GM21723 (cell line): ENCODE measurements at regions not wholly inside any gene's neighbourhood (a gene's known extent, or its start where the extent isn't known, plus 50 kb on each side); places are given as distances from the start of the nearest gene placed in this dataset.

Experiments
- ATAC-seq: cut with Tn5 transposase; IDR thresholded peaks from one replicate; pipeline ENCODE4 v1.9.1; 2021; ENCODE audit warnings: mild to moderate bottlenecking, moderate library complexity; ENCODE audit not compliant: unreplicated experiment

DNA sequence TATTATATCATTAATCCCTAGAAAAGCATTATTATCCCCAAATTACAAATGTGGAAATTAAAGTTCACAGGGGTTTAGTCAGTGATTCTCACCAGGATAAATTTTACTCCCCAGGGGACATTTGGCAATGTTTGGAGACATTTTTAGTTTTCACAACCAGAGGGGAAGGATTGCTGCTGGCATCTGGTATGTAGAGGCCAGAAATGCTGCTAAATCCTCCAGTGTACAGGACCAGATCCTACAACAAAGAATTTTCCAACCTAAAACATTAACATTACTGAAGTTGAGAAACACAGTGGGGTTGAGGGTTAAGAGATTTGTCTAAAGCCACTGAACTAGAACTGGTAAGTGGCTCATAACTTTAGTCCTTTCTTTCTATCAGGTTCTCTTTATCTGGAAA is 162.0 kb upstream of the SYT6 start:
- no peak for ATAC-seq

- no peak for ATAC-seq
Measured at GRCh38 chr1:114314576-114314975, 160.9 kb upstream of the SYT6 start.

DNA sequence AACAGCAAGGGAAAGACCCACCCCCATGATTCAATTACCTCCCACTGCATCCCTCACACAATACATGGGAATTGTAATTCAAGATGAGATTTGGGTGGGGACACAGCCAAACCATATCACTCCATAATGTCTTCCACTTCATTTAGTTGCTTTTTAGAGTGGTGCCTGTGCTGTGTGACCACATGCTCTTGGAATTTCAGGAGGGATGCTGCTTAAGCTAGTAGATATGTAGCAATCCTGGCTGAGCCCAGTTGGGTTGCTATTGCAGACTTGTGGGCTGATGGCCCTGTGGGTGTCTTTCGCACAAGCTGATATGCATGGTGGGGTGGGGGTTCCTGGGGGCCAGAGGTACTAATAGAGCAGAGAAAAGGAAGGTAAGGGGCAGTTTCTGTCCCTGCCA is 160.4 kb upstream of the SYT6 start:
- no peak for ATAC-seq

DNA sequence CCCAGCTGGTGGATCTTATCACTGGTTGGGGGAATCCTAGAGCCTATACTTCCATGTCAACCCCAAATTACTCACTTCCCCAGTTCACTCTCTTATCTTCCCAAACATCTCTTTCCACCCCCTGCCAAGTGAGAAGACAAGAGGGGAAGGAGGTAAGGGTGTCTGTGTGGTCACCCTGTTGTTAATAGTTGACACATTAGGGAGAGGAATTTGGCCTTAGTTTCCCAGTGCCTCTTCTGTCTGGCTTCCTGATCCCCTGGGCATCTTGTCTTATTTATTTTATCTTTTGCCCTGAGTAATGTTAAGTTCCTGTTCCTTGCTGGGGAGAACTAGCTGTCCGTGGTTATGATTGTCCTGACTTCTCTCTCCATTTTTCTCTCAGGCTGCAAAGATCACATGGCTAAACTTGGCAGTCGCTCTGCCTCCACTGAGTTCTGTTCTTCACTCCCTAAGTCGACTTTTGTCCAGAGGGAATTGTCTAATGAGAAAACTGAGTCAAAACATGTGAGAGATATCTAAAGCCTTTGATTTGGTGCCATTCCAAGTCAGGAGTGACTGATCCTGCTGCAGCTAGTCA is 157.1 kb upstream of the SYT6 start:
- ATAC-seq: no peak

DNA sequence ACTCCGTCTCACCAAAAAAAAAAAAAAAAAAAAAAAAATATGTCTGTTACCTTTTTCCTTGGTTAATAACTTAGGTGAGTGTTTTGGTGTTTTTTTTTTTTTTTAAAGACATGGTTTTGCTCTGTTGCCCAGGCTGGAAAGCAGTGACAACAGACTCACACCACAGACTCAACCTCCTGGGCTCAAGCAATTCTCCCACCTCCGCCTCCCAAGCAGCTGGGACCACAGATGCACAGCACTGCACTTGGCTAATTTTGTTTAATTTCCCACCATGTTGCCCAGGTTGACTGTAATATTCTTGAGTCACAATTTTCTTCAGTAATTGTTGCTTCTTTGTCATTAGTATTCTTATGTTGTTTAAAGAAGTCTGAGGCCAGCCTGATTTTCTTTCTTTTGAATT is 149.2 kb upstream of the SYT6 start:
- no peak for ATAC-seq

DNA sequence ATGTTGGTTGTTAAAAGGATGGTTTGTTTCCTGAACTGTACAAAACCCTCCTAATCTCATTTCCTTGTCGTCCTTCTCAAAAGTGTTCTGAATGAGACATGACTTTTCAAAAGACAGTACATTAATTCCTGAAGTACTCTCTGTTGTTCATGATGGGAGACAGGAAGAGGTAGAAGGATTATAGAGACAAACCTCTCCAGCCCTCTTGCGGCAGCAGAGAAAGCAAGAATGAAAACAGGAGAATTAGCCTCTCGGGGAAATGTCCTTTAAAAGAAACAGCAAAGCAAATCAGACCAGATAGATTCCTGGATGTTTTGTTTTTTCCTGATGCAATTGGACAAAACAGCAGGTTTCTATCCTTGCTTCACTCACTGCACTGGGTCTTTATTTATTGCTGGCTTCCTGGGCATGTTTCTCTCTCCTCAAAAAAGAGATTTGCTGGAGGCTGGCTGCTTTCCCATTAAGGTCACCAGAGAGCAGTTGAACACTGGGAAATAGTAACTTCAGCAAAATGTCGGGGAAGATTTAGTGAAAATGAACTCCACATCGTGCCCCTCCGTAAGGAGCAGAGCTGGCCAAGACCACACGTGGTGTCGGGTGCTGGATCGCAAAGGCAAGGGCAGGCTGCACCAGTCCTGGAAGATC is 145.8 kb upstream of the SYT6 start:
- ATAC-seq: no peak

DNA sequence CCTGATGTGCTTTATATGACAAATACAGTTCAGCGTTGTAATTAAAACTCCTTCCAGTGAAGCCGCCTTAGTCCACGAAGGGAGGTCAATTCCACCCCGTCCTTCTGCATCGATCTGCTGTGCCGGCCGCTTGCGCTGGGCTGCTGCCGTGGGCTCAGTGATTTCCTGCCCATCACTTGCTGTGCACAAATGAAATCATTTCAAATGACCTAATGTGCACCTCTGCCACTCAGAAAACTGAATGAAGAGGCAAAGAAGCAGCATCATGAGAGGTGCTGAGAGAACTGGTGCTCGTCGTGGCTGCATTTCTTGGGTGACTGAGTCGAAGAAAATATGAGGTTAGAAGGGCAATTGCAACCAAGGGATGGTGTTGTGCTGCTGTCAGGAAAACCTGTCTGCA is 144.3 kb upstream of the SYT6 start:
- ATAC-seq: no peak

DNA sequence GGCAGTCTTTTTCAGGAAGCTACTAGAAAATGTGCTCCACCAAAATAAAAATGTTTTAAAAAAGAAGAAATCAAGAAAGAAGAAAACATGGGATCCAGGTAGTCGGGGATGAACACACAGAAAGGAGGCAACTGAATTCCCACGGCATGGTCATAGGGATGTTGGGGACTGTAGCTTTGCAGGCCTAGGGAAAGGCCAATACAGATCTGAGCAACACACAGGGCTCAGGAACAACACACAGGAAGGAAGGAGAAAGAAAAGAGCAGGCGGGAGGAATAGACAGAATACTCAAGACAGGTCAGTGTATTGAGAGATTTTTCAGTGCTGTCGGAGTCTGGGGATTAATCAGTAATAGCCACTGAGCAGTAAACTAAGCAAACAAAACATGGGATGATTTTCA is 142.7 kb upstream of the SYT6 start:
- no peak for ATAC-seq

DNA sequence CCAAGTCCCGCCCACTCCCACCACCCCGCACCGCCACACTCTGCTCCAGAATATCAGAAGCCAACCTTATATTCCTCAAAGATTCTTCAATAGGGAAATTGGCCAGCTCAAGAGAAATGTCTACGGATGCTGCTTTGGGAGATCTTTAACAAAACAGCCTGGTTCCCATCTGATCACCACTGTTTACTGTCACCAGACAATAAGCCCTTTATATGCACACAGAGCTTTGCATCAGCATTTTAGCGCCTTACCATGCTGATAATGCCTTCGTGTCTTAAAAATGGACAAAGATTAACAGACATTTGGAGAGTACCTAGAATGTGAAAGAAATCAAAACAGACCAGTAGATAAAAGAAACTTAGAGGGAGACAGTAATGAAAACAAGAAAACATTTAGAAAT is 141.7 kb upstream of the SYT6 start:
- no peak for ATAC-seq

DNA sequence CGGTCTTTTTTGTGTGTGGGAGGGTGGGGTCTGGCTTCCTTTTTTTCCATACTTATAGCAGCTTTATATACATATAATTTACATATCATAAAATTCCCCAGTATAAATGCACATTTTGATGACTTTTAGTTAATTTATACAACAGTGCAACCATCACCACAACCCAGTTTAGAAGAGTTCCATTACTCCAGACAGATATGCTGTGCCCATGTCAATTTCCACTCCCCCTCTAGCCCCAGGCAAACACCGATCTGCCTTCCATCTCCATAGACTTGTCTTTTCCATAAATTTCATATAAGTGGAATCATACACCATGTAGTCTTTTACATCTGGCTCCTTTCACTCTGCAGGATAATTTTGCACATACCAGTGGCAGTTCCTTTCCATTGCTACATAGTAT is 139.2 kb upstream of the SYT6 start:
- no peak for ATAC-seq

DNA sequence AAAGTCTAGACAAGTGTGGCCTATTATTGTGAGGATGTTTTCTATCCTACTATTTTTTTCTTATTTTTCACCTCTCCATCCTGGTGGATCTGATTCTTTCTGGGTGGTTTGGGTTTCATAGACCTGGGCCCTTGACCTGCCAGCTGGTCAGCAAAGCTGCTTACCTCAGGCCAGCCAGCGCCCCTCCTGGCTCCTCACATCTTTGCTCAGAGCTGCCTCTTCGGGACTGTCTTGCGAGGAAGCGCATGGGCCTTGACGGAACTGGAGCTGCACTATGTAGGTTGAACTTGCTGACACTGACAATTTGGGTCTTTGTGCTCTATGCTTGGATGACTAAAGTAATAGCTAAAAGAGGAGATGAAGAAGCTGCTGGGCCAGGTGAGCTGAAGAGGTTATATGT is 138.5 kb upstream of the SYT6 start:
- ATAC-seq: no peak

DNA sequence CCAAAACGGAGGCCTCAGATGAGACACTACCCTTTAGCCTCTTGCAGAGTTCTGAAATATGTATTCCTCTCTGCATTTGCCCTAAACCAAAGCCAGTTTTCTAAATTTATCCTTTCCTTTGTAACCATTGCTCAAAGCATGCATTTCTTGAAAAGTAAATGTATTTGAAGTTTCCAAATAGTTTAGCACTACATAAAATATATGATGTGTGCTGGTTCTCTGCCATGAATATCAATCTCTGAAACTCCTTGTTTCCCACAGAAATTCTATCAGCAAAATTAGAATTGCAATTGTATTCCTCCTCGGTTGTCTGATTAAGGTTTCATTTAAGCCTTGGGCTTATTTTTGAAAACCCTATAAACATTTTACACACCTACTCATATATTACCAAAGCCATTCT is 137.1 kb upstream of the SYT6 start:
- no peak for ATAC-seq

GRCh38 chr1:114290341-114290740 is 136.7 kb upstream of the SYT6 start:
- ATAC-seq: no peak

DNA sequence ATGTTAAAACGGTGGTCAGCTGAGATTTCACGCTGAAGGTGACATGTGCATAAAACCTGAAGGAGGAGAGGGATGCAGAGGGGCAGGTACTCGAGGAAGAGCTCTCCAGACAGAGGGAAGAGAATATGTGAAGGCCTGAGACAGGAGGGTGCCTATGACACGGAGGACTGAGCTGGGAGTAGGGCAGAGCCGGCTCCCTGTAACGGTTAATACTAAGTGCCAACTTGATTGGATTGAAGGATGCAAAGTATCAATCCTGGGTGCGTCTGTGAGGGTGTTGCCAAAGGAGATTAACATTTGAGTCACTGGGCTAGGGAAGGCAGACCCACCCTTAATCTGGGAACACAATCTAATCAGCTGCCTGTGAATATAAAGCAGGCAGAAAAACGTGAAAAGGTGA is 136.2 kb upstream of the SYT6 start:
- no peak for ATAC-seq

GRCh38 chr1:114289306-114289705 is 135.6 kb upstream of the SYT6 start:
- no peak for ATAC-seq

- no peak for ATAC-seq
Measured at GRCh38 chr1:114286960-114287359, 133.3 kb upstream of the SYT6 start.

GRCh38 chr1:114286179-114286578 is 132.5 kb upstream of the SYT6 start:
- no peak for ATAC-seq

GRCh38 chr1:114282751-114283403 is 129.2 kb upstream of the SYT6 start:
- ATAC-seq: peak; percentile 91

- no peak for ATAC-seq
Measured at GRCh38 chr1:114278911-114279310, 125.2 kb upstream of the SYT6 start.

- ATAC-seq: no peak
Measured at GRCh38 chr1:114278430-114278829, 124.8 kb upstream of the SYT6 start.

DNA sequence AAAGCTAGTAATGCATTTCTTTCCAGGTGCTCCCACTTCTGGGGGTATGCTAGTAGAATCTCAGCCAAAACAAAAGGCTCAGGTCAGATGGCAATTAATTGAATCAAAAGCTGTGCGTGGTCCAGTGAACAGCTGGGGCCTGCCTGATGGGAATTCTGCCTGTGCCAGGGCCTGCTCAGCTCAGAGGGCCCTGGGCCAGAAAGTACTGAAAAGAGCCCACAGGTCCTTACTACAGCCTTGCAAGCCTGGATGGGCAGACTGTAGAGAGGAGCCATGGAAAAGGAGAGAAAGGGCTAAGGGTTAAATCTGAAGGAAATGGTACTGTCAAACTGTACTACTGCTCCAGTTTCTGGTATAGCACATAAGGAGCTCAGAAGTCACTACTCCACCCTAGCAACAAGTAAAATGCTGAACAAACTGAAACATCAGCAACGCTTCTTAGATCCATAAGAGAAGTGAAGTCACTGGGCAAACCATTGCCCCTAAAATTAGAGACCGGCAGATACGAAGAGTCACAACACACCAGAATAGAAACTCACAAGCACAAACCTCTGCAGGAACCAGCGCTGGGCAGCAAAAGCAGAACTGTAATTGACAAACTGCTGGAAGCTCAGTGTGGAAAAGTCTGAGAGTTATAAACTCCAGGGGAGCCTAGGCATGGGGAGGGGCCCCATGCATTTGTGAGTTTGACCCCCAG is 121.1 kb upstream of the SYT6 start:
- ATAC-seq: no peak

- ATAC-seq: no peak
Measured at GRCh38 chr1:114272593-114272992, 118.9 kb upstream of the SYT6 start.
